PC-3 (cell line): ENCODE measurements at regions not wholly inside any gene's neighbourhood (a gene's known extent, or its start where the extent isn't known, plus 50 kb on each side); places are given as distances from the start of the nearest gene placed in this dataset.
"Not testable (repeated sequence)": the region's sequence is repeated elsewhere in the genome, so short reads cannot be mapped to it uniquely, and the experiment has no call there.

ENCODE experiments used
- ATAC-seq: fragments of 200-7000 bp; cut with Tn5 transposase; 2 replicates; pipeline ENCODE4 v1.9.1; 2020; ENCODE audit warnings: mild to moderate bottlenecking, moderate library complexity
- BruUV-seq: library from RNA; stranded (reverse); fragments of 400-500 nt; replicated peaks from 2 replicates; lab custom pipeline; 2021; lab: Mats Ljungman, UMichigan
- CTCF ChIA-PET: fragments of 300-600 bp; sonication (Branson Sonifier 250); formaldehyde crosslinking; loops from one replicate; lab custom pipeline; 2022; ENCODE audit warnings: antibody characterized with exemption; lab: Charles Lee
- POLR2A ChIA-PET: fragments of 300-600 bp; sonication (Branson Sonifier 250); formaldehyde crosslinking; loops from one replicate; lab custom pipeline; 2022; ENCODE audit warnings: antibody characterized with exemption; ENCODE audit not compliant: unreplicated experiment; lab: Charles Lee
- DNase-seq: peaks from one replicate; pipeline ENCODE4 v3.0.0-alpha.2; 2015
- H2AFZ ChIP-seq: fragments of 300-600 bp; sonication (generic); 2 replicates; pipeline ENCODE4 v1.6.0; 2016; ENCODE audit warnings: antibody characterized with exemption, low read length
- H3F3A ChIP-seq: fragments of 300-600 bp; sonication (generic); one replicate; pipeline ENCODE4 v1.6.0; 2017; ENCODE audit warnings: antibody characterized with exemption, low read length, control low read depth, mild to moderate bottlenecking; ENCODE audit not compliant: unreplicated experiment
- H3K27ac ChIP-seq: fragments of 300-600 bp; sonication (generic); 2 replicates; pipeline ENCODE4 v1.5.1; 2016; ENCODE audit warnings: mild to moderate bottlenecking, low read length
- H3K27me3 ChIP-seq: fragments of 300-600 bp; sonication (generic); 2 replicates; pipeline ENCODE4 v1.6.1; 2016; ENCODE audit warnings: low read length, mixed read lengths
- H3K36me3 ChIP-seq: fragments of 300-600 bp; sonication (generic); 2 replicates; pipeline ENCODE4 v1.6.1; 2016; ENCODE audit warnings: low read depth, mixed run types, low read length, mixed read lengths
- H3K4me1 ChIP-seq: fragments of 300-600 bp; sonication (generic); 2 replicates; pipeline ENCODE4 v1.5.1; 2016; ENCODE audit warnings: low read length; ENCODE audit not compliant: insufficient read depth
- H3K4me2 ChIP-seq: fragments of 300-600 bp; sonication (generic); 2 replicates; pipeline ENCODE4 v1.6.0; 2016; ENCODE audit warnings: low read length
- H3K4me3 ChIP-seq: fragments of 300-600 bp; sonication (generic); 2 replicates; pipeline ENCODE4 v1.5.1; 2016; ENCODE audit warnings: mild to moderate bottlenecking, low read length, mixed read lengths
- H3K79me2 ChIP-seq: fragments of 300-600 bp; sonication (generic); 2 replicates; pipeline ENCODE4 v1.6.1; 2017; ENCODE audit warnings: low read length, mixed read lengths
- H3K9ac ChIP-seq: fragments of 300-600 bp; sonication (generic); 2 replicates; pipeline ENCODE4 v1.6.0; 2016; ENCODE audit warnings: mild to moderate bottlenecking, low read length
- H3K9me2 ChIP-seq: fragments of 300-600 bp; sonication (generic); replicated peaks from 2 replicates; pipeline ENCODE4 v1.6.1; 2016; ENCODE audit warnings: mixed run types, low read length, mixed read lengths
- H3K9me3 ChIP-seq: fragments of 300-600 bp; sonication (generic); 2 replicates; pipeline ENCODE4 v1.6.1; 2016; ENCODE audit warnings: low read length, mixed read lengths
- H4K20me1 ChIP-seq: fragments of 300-600 bp; sonication (generic); 2 replicates; pipeline ENCODE4 v1.6.1; 2016; ENCODE audit warnings: low read length, mixed read lengths
- CTCF ChIP-seq: fragments of 300-600 bp; sonication (generic); conservative IDR thresholded peaks from 2 replicates; pipeline ENCODE4 v1.5.1; 2017; ENCODE audit warnings: antibody characterized with exemption, low read depth, mild to moderate bottlenecking, low read length
- EZH2 ChIP-seq: fragments of 300-600 bp; sonication (generic); IDR thresholded peaks from one replicate; pipeline ENCODE4 v1.6.1; 2017; ENCODE audit warnings: antibody characterized with exemption, mild to moderate bottlenecking, low read length; ENCODE audit not compliant: unreplicated experiment
- EZH2phosphoT487 ChIP-seq: fragments of 300-600 bp; sonication (generic); IDR thresholded peaks from 2 replicates; pipeline ENCODE4 v1.6.1; 2018; ENCODE audit warnings: mild to moderate bottlenecking, antibody characterized with exemption, low read length, borderline replicate concordance
- intact Hi-C: fragments of 100-400 bp; cut with micrococcal nuclease; formaldehyde crosslinking; loops from 2 replicates; pipeline ENCODE4 v1.9.0; 2023

DNA sequence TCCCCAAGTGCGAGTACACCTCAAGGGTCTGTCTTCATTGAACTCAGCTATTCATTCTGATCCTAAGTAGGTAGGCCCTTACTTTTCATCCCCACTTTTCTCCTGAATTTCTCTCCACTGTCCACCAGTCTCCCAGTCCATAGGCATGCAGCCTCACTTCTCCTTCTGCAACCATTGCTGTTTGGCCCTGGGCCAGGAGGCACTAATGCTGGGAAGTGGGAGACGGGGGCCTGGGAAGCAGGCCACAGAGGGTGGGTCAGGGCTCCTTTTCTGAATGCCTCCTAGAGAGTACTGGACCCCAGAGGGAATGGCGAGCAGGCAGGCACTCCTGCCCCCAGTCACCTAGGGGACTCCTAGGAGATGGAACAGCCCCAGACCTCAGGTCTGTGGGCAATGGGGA lies 203.5 kb upstream of the RPL34 start:
- Histone ChIP-seq H3K36me3 (no peaks in the 10 kb centered on the region), H3K9me2 (no peaks in the 10 kb centered on the region), H2AFZ (no peak overlapping the region), H3K4me1 (no peaks in the 10 kb centered on the region), H3K9ac (no peak overlapping the region), H3K27ac (no peak overlapping the region), H3K9me3 (no peaks in the 10 kb centered on the region), H3K79me2 (no peaks in the 10 kb centered on the region), H3K4me2 (no peak overlapping the region), H4K20me1 (no peaks in the 10 kb centered on the region), H3F3A (no peaks in the 10 kb centered on the region), H3K4me3 (no peak overlapping the region), H3K27me3 (no peaks in the 10 kb centered on the region)
- BruUV-seq: no TSS peak
- CTCF ChIA-PET: no interaction called here
- POLR2A ChIA-PET: no interaction called here
- TF ChIP-seq EZH2phosphoT487 (no peak), EZH2 (no peak), CTCF (no peak)
- no peak for DNase-seq
- ATAC-seq: no peak
- intact Hi-C loops: no loop called here

DNA sequence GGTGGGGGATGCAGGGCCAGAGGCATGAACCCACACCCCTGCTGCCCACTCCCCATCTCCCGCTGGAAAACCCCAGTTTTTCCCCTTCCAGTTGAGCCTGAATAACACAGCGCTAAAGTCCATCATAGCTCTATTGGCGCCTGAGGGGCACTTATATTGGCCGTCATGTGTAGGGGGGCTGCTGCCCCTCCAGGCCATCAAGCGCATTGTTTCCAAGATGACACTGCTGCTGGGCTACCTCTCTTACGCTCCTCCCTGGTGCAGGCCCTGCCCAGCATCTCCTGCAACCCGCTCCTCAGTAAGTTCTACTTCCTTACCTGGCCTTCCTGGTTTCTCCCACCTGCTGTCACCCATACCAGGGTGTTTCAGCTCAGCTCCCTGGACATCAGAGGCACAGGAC lies 205.0 kb upstream of the RPL34 start:
- no TSS peak for BruUV-seq
- POLR2A ChIA-PET: no interaction called here

GRCh38 chr4:108411836-108412235 lies 208.5 kb upstream of the RPL34 start:
- H3K27me3 ChIP-seq: no peaks in the 10 kb centered on the region
- TF ChIP-seq EZH2: no peak
- TF ChIP-seq EZH2phosphoT487: no peak
- TF ChIP-seq CTCF: no peak
- H3F3A ChIP-seq: no peaks in the 10 kb centered on the region
- H3K4me1 ChIP-seq: no peaks in the 10 kb centered on the region
- H3K36me3 ChIP-seq: no peaks in the 10 kb centered on the region
- DNase-seq (no peak), ATAC-seq (no peak)
- H3K4me2 ChIP-seq: no peak overlapping the region
- intact Hi-C loops: no loop called here
- ChIA-PET CTCF (no interaction called here), POLR2A (no interaction called here)
- H3K79me2 ChIP-seq: no peaks in the 10 kb centered on the region
- BruUV-seq: no TSS peak
- no peak overlapping the region for H3K9ac ChIP-seq
- H3K4me3 ChIP-seq: no peak overlapping the region
- no peaks in the 10 kb centered on the region for H4K20me1 ChIP-seq
- no peak overlapping the region for H2AFZ ChIP-seq
- H3K9me3 ChIP-seq: no peaks in the 10 kb centered on the region
- no peaks in the 10 kb centered on the region for H3K9me2 ChIP-seq
- no peak overlapping the region for H3K27ac ChIP-seq

More for the DNA sequence above, 205.0 kb upstream of the RPL34 start:
- CTCF ChIA-PET: no interaction called here
- Histone ChIP-seq H3K9ac (no peak overlapping the region), H3K4me3 (no peak overlapping the region), H3K9me3 (no peaks in the 10 kb centered on the region), H3K4me2 (no peak overlapping the region), H2AFZ (no peak overlapping the region), H3K4me1 (no peaks in the 10 kb centered on the region), H3K36me3 (no peaks in the 10 kb centered on the region), H3K9me2 (no peaks in the 10 kb centered on the region), H3K27me3 (no peaks in the 10 kb centered on the region), H3F3A (no peaks in the 10 kb centered on the region), H4K20me1 (no peaks in the 10 kb centered on the region), H3K79me2 (no peaks in the 10 kb centered on the region), H3K27ac (no peak overlapping the region)
- ATAC-seq: no peak
- intact Hi-C loops: no loop called here
- DNase-seq: no peak
- TF ChIP-seq EZH2 (no peak), CTCF (no peak), EZH2phosphoT487 (no peak)

GRCh38 chr4:108409691-108410090 lies 210.7 kb upstream of the RPL34 start:
- H2AFZ ChIP-seq, H4K20me1 ChIP-seq, H3K9ac ChIP-seq, H3K36me3 ChIP-seq, H3K79me2 ChIP-seq, intact Hi-C loops, DNase-seq, POLR2A ChIA-PET, CTCF ChIA-PET, BruUV-seq, H3K9me2 ChIP-seq, H3K9me3 ChIP-seq, H3K27ac ChIP-seq, H3K4me1 ChIP-seq, H3K4me3 ChIP-seq, H3K4me2 ChIP-seq, H3F3A ChIP-seq, ATAC-seq, H3K27me3 ChIP-seq: not testable (repeated sequence)
